GM19239 (cell line): ENCODE measurements at regions not wholly inside any gene's neighbourhood (a gene's known extent, or its start where the extent isn't known, plus 50 kb on each side); places are given as distances from the start of the nearest gene placed in this dataset.
"Not testable (repeated sequence)": the region's sequence is repeated elsewhere in the genome, so short reads cannot be mapped to it uniquely, and the experiment has no call there.

Source experiments
- DNase-seq: peaks from one replicate; pipeline ENCODE4 v3.0.0; 2011; ENCODE audit warnings: low spot score; ENCODE audit not compliant: insufficient read length
- FAIRE-seq: peaks from 2 replicates; lab custom pipeline; 2011; peaks lifted over from hg19 to GRCh38; lab: Jason Lieb, UNC

DNA sequence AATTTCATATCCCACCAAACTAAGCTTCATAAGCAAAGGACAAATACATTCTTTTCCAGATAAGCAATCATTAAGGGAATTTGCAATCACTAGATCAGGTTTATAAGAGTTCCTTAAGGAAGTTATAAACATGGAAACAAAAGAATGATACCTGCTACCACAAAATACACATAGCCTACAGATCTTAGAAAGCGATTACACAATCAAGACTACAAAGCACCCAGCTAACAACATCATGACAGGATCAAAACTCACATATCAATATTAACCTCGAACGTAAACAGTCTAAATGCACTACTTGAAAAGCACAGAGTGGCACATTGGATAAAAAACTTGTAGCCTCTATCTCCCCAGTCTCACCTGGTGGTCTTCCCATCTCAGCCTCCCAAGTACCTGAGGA lies 512.4 kb upstream of the PTGER4 start:
- FAIRE-seq: no peak

DNA sequence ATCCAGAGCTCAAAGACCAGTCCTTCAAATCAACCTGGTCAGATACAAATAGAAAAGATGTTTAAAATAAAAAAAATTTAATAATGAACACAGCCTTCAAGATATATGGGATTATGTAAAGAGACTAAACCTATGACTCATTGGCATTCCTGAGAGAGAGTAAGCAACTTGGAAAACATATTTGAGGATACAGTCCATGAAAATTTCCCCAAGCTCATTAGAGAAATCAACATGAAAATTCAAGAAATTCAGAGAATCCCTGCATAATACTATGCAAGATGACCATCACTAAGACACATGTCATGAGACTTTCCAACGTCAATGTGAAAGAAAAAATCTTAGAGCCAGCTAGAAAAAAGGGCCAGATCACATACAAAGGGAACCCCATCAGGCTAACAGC lies 512.9 kb upstream of the PTGER4 start:
- FAIRE-seq (no peak), DNase-seq (no peak)

More for the DNA sequence above, 512.4 kb upstream of the PTGER4 start:
- DNase-seq: no peak

DNA sequence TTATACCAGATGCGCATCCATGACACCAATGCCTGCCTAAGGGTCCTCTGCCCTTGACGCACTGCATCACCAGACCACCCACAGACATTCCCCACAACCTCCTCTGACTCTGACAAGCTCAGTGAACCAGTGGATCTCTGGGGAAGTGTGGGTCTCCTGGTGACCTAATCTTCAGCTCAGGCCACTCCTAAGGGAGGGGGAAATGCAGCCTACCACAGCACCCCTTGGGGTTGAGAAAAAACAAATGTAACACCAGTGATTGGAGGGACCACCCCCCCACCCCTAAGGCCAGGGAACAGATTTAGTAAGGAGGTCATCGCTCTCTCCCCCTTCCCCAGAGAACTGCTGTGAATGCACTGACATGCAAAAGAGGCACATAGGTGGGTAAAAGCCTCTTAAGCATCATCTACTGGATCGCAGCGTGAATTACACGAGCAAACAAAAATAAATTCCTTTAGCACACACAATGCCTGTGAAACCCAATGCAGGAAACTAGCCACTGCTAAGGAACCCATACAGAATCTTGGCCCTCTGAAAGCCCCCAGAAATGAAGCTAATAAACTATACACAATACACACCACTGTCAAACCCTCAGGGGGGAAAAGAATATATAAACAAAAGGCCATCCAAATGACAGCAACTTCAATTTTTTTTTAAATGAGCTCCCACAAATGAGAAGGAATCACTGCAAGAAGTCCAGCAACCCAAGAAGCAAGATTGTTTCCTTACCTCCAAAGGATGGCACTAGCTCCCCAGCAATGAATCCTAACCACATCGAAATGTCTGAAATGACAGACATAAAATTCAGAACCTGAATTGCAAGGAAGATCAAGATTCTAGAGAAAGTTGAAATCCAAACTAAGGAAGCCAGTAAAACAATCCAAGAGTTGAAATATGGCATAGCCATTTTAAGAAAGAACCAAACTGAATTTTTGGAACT lies 513.7 kb upstream of the PTGER4 start:
- no peak for FAIRE-seq
- DNase-seq: no peak

- FAIRE-seq (no peak), DNase-seq (no peak)
These were observed 514.5 kb upstream of the PTGER4 start for GRCh38 chr5:40165106-40165788.

GRCh38 chr5:40160435-40160834 lies 519.3 kb upstream of the PTGER4 start:
- no peak for DNase-seq
- FAIRE-seq: no peak

- DNase-seq (no peak), FAIRE-seq (no peak)
These were observed 525.5 kb upstream of the PTGER4 start for GRCh38 chr5:40154194-40154593.

- FAIRE-seq: no peak
These were observed 528.8 kb upstream of the PTGER4 start for GRCh38 chr5:40150896-40151295.

DNA sequence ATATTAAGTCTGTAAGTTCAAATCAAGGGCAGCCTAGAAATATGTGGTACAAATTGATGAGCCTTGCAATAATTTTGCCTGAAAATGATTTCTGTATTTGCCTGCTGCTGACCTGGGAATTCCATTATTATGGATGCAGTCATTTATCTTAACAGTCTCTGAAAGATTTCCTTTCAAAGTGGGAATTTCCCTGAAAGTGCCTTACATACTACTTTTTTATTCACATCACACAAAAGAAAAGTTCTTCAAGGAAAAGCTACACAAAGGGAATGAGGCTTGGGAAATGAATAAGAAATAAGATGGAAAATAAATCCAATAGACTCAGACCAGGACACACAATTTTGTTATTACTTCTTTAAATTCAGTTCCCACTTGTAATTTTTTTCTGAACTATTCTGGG lies 537.8 kb upstream of the PTGER4 start:
- DNase-seq (no peak), FAIRE-seq (no peak)

More at GRCh38 chr5:40150896-40151295, 528.8 kb upstream of the PTGER4 start:
- DNase-seq: no peak

DNA sequence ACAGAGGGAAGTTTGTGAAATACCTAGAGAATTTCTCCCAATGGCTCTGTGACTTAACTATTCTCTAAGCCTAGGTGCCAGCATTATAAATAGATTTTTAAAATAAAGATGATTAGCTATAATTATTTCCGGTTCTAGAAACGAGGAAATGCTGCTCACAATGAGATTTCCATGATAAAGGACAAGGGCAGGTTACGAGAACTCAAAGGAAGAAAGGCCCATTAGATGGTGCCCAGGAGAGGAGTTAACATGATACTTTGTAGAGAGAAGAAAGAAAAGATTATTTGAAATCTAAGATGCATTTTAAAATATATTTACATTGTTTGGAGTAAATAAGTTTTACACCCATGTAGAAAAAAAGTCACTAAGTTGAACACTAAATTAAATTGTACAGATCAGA lies 538.3 kb upstream of the PTGER4 start:
- FAIRE-seq (no peak), DNase-seq (no peak)

- FAIRE-seq: no peak
- DNase-seq: no peak
These were observed 542.5 kb upstream of the PTGER4 start for GRCh38 chr5:40137223-40137622.

DNA sequence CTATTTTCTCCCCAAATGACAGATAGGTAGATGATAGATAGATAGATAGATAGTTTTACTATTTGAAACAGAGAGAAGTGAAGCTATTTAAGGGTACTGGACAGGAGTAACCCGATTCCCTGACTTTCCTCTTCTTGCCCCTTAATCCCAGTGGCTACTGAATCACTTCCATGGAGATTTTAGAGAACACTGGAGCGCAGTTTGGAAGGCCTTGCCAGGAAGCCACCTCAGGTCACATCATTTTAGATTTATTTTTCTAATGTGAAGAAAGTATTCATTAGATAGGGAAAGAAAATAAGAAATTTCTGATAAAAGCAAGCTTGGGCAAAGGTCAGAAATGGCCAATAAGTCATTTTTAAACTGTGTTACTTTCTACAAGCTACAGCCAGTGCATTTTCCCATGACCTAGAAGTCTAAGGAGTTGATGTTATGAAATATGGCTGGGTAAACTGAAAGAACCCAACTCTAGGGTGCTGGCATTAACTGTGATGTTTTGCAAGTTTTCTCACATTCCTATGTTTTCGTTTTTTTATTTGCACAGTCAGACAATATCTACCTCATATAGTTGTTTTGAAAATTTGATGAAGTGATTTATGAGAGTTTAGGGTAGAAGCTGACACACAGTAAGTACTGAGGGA lies 544.7 kb upstream of the PTGER4 start:
- no peak for DNase-seq
- FAIRE-seq: no peak

DNA sequence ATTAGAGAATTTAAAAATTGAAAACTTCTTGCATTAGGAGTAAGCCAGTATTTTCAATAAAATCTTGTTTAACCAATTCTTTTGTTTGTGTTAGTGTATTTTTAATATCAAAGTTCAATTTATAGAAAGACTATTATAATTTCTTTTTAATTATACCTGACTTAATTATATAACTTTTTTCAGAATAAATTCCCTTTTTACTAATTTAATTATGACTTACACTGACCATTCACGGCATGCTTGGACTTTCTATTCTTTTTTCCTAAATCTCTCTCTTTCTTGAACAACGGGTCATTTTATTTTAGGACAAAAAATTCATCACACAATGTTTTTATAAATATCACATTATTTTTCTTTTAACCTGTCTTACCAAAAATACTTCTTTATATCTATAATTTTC lies 555.3 kb upstream of the PTGER4 start:
- DNase-seq (no peak), FAIRE-seq (no peak)

DNA sequence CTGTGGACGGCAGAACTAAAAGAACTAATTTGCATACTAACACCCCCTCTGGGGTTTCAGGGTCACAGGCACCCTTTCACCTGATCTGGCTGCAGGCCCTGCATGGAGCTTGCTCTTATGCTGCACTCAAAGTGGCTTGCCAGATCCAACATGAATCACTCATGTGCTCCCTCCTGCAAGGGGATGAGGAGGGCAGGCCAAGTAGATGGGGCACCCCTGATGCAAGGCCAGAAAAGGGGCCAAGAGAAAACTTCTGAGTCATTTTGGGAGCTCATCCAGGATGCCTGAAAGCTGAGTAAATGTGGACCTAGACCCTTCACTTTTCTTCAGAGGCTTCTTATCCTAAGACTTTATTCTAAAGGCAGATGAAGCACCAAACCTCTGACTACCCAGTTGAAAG lies 558.5 kb upstream of the PTGER4 start:
- FAIRE-seq: no peak
- no peak for DNase-seq

GRCh38 chr5:40112875-40113274 lies 566.8 kb upstream of the PTGER4 start:
- FAIRE-seq (no peak), DNase-seq (no peak)

DNA sequence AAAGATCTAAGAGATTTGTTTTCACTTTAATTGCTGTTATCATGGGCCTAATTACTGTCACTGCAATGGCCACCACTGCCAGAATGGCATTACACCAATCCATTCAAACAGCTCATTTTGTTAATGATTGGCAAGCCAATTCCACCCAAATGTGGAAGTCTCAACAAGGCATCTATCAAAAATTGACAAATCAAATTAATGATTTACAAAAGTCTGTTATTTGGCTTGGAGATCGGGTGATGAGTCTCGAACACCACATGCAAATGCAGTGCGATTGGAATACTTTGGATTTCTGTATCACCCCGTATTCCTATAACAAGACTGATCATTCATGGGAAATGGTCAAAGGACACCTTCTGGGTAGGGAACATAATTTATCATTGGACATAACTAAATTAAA lies 568.7 kb upstream of the PTGER4 start:
- FAIRE-seq, DNase-seq: not testable (repeated sequence)

- not testable (repeated sequence) for FAIRE-seq
These were observed 570.8 kb upstream of the PTGER4 start for GRCh38 chr5:40108764-40109390.

DNA sequence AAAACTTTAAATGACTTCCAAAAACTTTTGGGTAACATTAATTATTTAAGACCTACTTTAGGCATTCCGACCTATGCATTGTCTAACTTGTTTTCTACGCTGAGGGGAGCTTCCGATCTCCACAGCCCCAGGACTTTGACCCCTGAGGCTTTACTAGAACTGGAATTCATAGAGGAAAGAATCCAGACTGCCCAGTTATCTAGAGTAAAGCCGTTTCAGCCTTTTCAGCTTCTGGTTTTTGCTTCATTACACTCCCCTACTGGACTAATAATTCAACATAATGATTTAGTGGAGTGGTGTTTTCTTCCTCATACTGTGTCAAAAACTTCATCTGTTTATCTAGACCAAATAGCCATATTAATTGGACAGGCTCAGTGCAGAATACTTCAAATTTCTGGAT lies 571.9 kb upstream of the PTGER4 start:
- not testable (repeated sequence) for DNase-seq, FAIRE-seq

More at GRCh38 chr5:40108764-40109390, 570.8 kb upstream of the PTGER4 start:
- DNase-seq: not testable (repeated sequence)

- no peak for DNase-seq
These were observed 572.9 kb upstream of the PTGER4 start for GRCh38 chr5:40106847-40107246.

GRCh38 chr5:40098313-40098712 lies 581.4 kb upstream of the PTGER4 start:
- DNase-seq: no peak
- no peak for FAIRE-seq

More at GRCh38 chr5:40106847-40107246, 572.9 kb upstream of the PTGER4 start:
- FAIRE-seq: no peak

- no peak for DNase-seq
- FAIRE-seq: no peak
These were observed 586.2 kb upstream of the PTGER4 start for GRCh38 chr5:40093550-40093949.
